HG03045 (cell line): ENCODE measurements at regions not wholly inside any gene's neighbourhood (a gene's known extent, or its start where the extent isn't known, plus 50 kb on each side); places are given as distances from the start of the nearest gene placed in this dataset.
"Not testable (repeated sequence)": the region's sequence is repeated elsewhere in the genome, so short reads cannot be mapped to it uniquely, and the experiment has no call there.

ENCODE experiments used
- ATAC-seq: cut with Tn5 transposase; IDR thresholded peaks from one replicate; pipeline ENCODE4 v1.9.1; 2021; ENCODE audit warnings: mild to moderate bottlenecking, moderate library complexity; ENCODE audit not compliant: unreplicated experiment

GRCh38 chr7:138308136-138308535 lies 151.9 kb upstream of the TRIM24 start:
- ATAC-seq, result no peak

- ATAC-seq, result no peak
Measured at GRCh38 chr7:138309186-138309585, 150.9 kb upstream of the TRIM24 start.

GRCh38 chr7:138313829-138314178 lies 146.3 kb upstream of the TRIM24 start:
- no peak for ATAC-seq

GRCh38 chr7:138316421-138317043 lies 143.5 kb upstream of the TRIM24 start:
- no peak for ATAC-seq

GRCh38 chr7:138317044-138317596 lies 142.9 kb upstream of the TRIM24 start:
- ATAC-seq, result no peak

GRCh38 chr7:138324941-138325340 lies 135.1 kb upstream of the TRIM24 start:
- no peak for ATAC-seq

- ATAC-seq, result no peak
Measured at GRCh38 chr7:138325434-138325833, 134.6 kb upstream of the TRIM24 start.

GRCh38 chr7:138328215-138328614 lies 131.8 kb upstream of the TRIM24 start:
- no peak for ATAC-seq

GRCh38 chr7:138332850-138333249 lies 127.2 kb upstream of the TRIM24 start:
- ATAC-seq, result not testable (repeated sequence)

- no peak for ATAC-seq
Measured at GRCh38 chr7:138338361-138338760, 121.7 kb upstream of the TRIM24 start.

GRCh38 chr7:138339229-138339628 lies 120.8 kb upstream of the TRIM24 start:
- not testable (repeated sequence) for ATAC-seq

- no peak for ATAC-seq
Measured at GRCh38 chr7:138342990-138343389, 117.1 kb upstream of the TRIM24 start.

GRCh38 chr7:138345567-138345966 lies 114.5 kb upstream of the TRIM24 start:
- no peak for ATAC-seq

GRCh38 chr7:138346975-138347374 lies 113.1 kb upstream of the TRIM24 start:
- ATAC-seq, result no peak

- no peak for ATAC-seq
Measured at GRCh38 chr7:138349841-138350700, 110.0 kb upstream of the TRIM24 start.

GRCh38 chr7:138350701-138351357 lies 109.2 kb upstream of the TRIM24 start:
- no peak for ATAC-seq

- ATAC-seq, result no peak
Measured at GRCh38 chr7:138352570-138353461, 107.2 kb upstream of the TRIM24 start.

- no peak for ATAC-seq
Measured at GRCh38 chr7:138354066-138354465, 106.0 kb upstream of the TRIM24 start.

GRCh38 chr7:138355254-138355653 lies 104.8 kb upstream of the TRIM24 start:
- ATAC-seq, result no peak

GRCh38 chr7:138358850-138359341 lies 101.2 kb upstream of the TRIM24 start:
- ATAC-seq, result no peak
